HFFc6 (cell line): ENCODE measurements at regions not wholly inside any gene's neighbourhood (a gene's known extent, or its start where the extent isn't known, plus 50 kb on each side); places are given as distances from the start of the nearest gene placed in this dataset.

Source experiments
- DNase-seq: peaks from one replicate; pipeline ENCODE4 v3.0.0-alpha.2; 2018
- H3K27ac Mint-ChIP-seq: 2 replicates; pipeline ENCODE4 v1.8.0; 2020; ENCODE audit warnings: mild to moderate bottlenecking, mixed read lengths
- H3K27me3 Mint-ChIP-seq: 2 replicates; pipeline ENCODE4 v1.8.0; 2021; ENCODE audit warnings: mild to moderate bottlenecking, moderate library complexity, mixed read lengths; ENCODE audit not compliant: insufficient read depth
- H3K36me3 Mint-ChIP-seq: 2 replicates; pipeline ENCODE4 v1.8.0; 2021; ENCODE audit warnings: low read depth, mixed read lengths
- H3K4me1 Mint-ChIP-seq: 2 replicates; pipeline ENCODE4 v1.8.0; 2020; ENCODE audit warnings: low read depth, mixed read lengths
- H3K4me3 Mint-ChIP-seq: 2 replicates; pipeline ENCODE4 v1.8.0; 2020; ENCODE audit warnings: mild to moderate bottlenecking, moderate library complexity, mixed read lengths
- H3K9me3 Mint-ChIP-seq: 2 replicates; pipeline ENCODE4 v1.8.0; 2020; ENCODE audit warnings: mild to moderate bottlenecking, mixed read lengths
- CTCF ChIP-seq: fragments of 200-600 bp; sonication (generic); IDR thresholded peaks from 2 replicates; pipeline ENCODE4 v1.5.0; 2021; ENCODE audit warnings: antibody characterized with exemption, mild to moderate bottlenecking

DNA sequence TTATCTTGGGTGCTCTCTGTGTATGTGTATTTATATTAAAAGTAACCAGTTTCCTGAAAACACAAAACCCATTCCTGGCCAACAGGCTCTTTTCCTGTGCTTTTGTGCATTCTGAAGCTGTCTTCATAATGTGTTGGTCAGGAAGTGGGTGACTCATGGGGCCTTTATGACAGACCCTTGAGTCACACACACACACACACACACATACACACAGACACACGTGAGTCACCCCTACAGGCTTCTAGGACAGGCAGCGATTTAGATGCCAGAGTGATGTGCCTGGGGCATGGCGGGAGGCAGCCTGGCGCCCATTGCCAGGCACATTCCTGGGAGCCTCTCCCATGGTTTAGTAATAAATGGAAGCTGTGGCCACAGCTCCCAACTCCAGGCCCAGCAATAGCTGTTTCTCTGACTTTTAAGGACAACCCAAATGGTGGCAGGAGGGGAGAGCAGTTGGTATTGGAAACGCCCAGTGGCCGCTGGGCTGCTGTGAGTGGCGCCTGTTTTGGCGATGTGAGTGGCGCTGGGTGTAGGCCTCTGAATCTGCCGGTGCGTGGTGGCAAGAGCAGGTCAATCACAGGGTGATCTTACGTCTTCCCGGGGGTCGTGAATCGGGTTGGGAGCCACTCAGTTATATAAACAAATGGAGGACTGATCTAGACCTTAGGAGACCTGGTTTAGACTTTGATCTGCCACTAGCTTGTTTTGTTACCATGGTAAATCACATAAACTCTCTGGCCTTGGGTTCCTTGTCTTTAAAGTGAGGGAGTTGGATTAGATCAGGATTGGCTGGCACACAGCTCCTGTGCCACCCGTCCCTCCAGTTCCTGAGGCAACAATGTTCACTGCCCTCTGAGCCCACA lies 150.7 kb upstream of the DLX2 start:
- no peaks in the 10 kb centered on the region for H3K9me3 Mint-ChIP-seq
- DNase-seq = peak; percentile 100
- no peaks in the 10 kb centered on the region for H3K27me3 Mint-ChIP-seq
- peak overlapping the region; percentile 92 for H3K27ac Mint-ChIP-seq
- no peak for TF ChIP-seq CTCF
- 0 out of 2 replicates have a peak, but pooled peaks cover 4% of the 10 kb centered on the region for H3K36me3 Mint-ChIP-seq
- H3K4me3 Mint-ChIP-seq = peak overlapping the region; percentile 51; the same call in 1 of the 2 replicates
- H3K4me1 Mint-ChIP-seq = peaks cover 75% of the 10 kb centered on the region

DNA sequence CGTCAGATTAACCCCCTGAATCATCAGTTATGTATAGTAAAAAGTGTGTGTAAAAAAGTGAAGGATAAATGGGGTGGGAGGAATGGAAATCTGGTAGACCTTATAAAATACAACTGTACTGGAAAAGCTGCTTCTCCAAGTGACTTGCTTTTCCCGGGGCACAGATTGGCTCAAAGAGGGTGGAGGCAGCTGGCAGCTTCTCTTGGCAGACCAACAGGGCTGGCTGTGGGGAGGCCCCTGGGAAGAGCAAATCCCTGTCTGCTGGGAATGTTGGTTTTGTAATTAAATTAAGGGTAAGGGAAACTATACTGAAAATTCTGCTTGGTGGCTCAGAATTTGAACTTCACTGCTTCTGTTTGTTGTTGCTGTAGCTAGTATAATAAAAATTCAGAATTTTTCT lies 154.2 kb upstream of the DLX2 start:
- H3K9me3 Mint-ChIP-seq = no peaks in the 10 kb centered on the region
- no peak overlapping the region for H3K4me3 Mint-ChIP-seq
- H3K36me3 Mint-ChIP-seq = 0 out of 2 replicates have a peak, but pooled peaks cover 4% of the 10 kb centered on the region
- DNase-seq = no peak
- peaks cover 65% of the 10 kb centered on the region for H3K4me1 Mint-ChIP-seq
- H3K27ac Mint-ChIP-seq = no peak overlapping the region
- H3K27me3 Mint-ChIP-seq = no peaks in the 10 kb centered on the region; the same call in none of the 2 replicates
- no peak for TF ChIP-seq CTCF

DNA sequence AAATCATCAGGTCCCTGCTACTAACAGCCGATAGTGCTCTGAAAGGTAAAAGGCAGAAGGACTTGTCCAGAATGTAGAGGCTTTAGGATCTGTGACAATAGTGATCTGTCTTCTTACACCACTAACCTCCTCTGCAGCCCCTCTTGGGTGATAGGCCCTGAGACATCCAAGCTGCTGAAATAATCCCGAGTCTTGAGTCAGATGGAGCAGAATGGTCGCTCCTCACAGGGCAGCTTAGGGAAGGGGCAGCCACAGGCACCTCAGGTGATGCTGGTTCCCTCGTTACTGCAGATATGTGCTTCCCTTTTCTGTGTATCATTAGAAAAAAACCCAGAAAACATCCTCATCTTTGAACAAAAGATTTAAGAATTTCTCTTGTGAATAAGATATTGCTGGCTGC lies 157.1 kb upstream of the DLX2 start:
- Mint-ChIP-seq H3K27me3 (no peaks in the 10 kb centered on the region; the same call in none of the 2 replicates), H3K4me1 (peaks cover 38% of the 10 kb centered on the region), H3K27ac (no peak overlapping the region), H3K4me3 (no peak overlapping the region), H3K9me3 (peaks cover 7% of the 10 kb centered on the region; the same call in 1 of the 2 replicates), H3K36me3 (peaks cover 7% of the 10 kb centered on the region; the same call in 1 of the 2 replicates)
- no peak for TF ChIP-seq CTCF
- DNase-seq = no peak

GRCh38 chr2:172260336-172260735 lies 157.6 kb upstream of the DLX2 start:
- Mint-ChIP-seq H3K27me3 (no peaks in the 10 kb centered on the region; the same call in none of the 2 replicates), H3K9me3 (peaks cover 9% of the 10 kb centered on the region; the same call in 1 of the 2 replicates), H3K4me3 (no peak overlapping the region), H3K36me3 (peaks cover 8% of the 10 kb centered on the region; the same call in 1 of the 2 replicates), H3K4me1 (peaks cover 36% of the 10 kb centered on the region), H3K27ac (no peak overlapping the region)
- DNase-seq = no peak
- no peak for TF ChIP-seq CTCF

- peaks cover 35% of the 10 kb centered on the region for H3K4me1 Mint-ChIP-seq
- H3K36me3 Mint-ChIP-seq = peaks cover 8% of the 10 kb centered on the region; the same call in 1 of the 2 replicates
- no peak overlapping the region; the same call in 1 of the 2 replicates for H3K4me3 Mint-ChIP-seq
- TF ChIP-seq CTCF = no peak
- H3K9me3 Mint-ChIP-seq = peaks cover 9% of the 10 kb centered on the region; the same call in 1 of the 2 replicates
- no peaks in the 10 kb centered on the region; the same call in none of the 2 replicates for H3K27me3 Mint-ChIP-seq
- DNase-seq = no peak
- H3K27ac Mint-ChIP-seq = peak overlapping the region; percentile 64
Measured at GRCh38 chr2:172261292-172261691, 158.6 kb upstream of the DLX2 start.
